C4-2B (cell line): ENCODE measurements at regions not wholly inside any gene's neighbourhood (a gene's known extent, or its start where the extent isn't known, plus 50 kb on each side); places are given as distances from the start of the nearest gene placed in this dataset.

ENCODE experiments used
- H3K27ac ChIP-seq: fragments of 450-650 bp; 2 replicates; pipeline ENCODE4 v1.5.1; 2017
- CTCF ChIP-seq: fragments of 450-650 bp; conservative IDR thresholded peaks from 2 replicates; pipeline ENCODE4 v1.5.1; 2017; ENCODE audit warnings: mild to moderate bottlenecking
- ZFX ChIP-seq: fragments of 450-650 bp; IDR thresholded peaks from 2 replicates; pipeline ENCODE4 v1.6.1; 2017

- H3K27ac ChIP-seq = no peak overlapping the region
Measured at GRCh38 chr13:72218966-72219365, 352.0 kb upstream of the DACH1 start.

GRCh38 chr13:72217142-72217541 is 350.1 kb upstream of the DACH1 start:
- TF ChIP-seq ZFX (no peak), CTCF (no peak)
- H3K27ac ChIP-seq = no peak overlapping the region

More at GRCh38 chr13:72218966-72219365, 352.0 kb upstream of the DACH1 start:
- TF ChIP-seq CTCF (no peak), ZFX (no peak)

GRCh38 chr13:72208112-72208645 is 341.2 kb upstream of the DACH1 start:
- TF ChIP-seq ZFX (no peak), CTCF (no peak)
- H3K27ac ChIP-seq = no peak overlapping the region

GRCh38 chr13:72205773-72206172 is 338.8 kb upstream of the DACH1 start:
- TF ChIP-seq ZFX = no peak
- TF ChIP-seq CTCF = no peak
- H3K27ac ChIP-seq = no peak overlapping the region

- no peak for TF ChIP-seq CTCF
- TF ChIP-seq ZFX = no peak
- no peak overlapping the region for H3K27ac ChIP-seq
Measured at GRCh38 chr13:72204291-72204690, 337.3 kb upstream of the DACH1 start.

GRCh38 chr13:72201726-72202125 is 334.7 kb upstream of the DACH1 start:
- no peak overlapping the region for H3K27ac ChIP-seq
- no peak for TF ChIP-seq ZFX
- TF ChIP-seq CTCF = no peak

- TF ChIP-seq ZFX = no peak
- TF ChIP-seq CTCF = no peak
- H3K27ac ChIP-seq = no peak overlapping the region
Measured at GRCh38 chr13:72199640-72200039, 332.6 kb upstream of the DACH1 start.
